K562 (cell line): ENCODE measurements at regions not wholly inside any gene's neighbourhood (a gene's known extent, or its start where the extent isn't known, plus 50 kb on each side); places are given as distances from the start of the nearest gene placed in this dataset.

Experiments
- ATAC-seq: fragments of 200-7000 bp; cut with Tn5 transposase; 3 replicates; pipeline ENCODE4 v1.9.1; 2020; ENCODE audit warnings: moderate library complexity
- BruUV-seq: library from RNA; stranded (reverse); fragments of 400-500 nt; replicated peaks from 2 replicates; lab custom pipeline; 2021; lab: Mats Ljungman, UMichigan
- CTCF ChIA-PET: fragments of 300-600 bp; formaldehyde crosslinking; extraction: SDS; loops from one replicate; lab custom pipeline; 2021; ENCODE audit warnings: low intra/inter-chr PET ratio; lab: Yijun Ruan, JAX
- POLR2A ChIA-PET: fragments of 300-600, 350-650 bp; sonication (Branson Sonifier 250); formaldehyde crosslinking; extraction: SDS; loops from one replicate; lab custom pipeline; 2021; ENCODE audit warnings: antibody characterized with exemption, inconsistent platforms; lab: Yijun Ruan, JAX
- DNase-seq, 4 experiments: peaks; one replicate each; pipeline versions ENCODE4 v3.0.0 to v3.0.0-alpha.2; 2011 to 2018; ENCODE audit warnings: low spot score in 3 of 4, mixed read lengths in 3 of 4; ENCODE audit errors: extremely low read depth in 1 of 4
- FAIRE-seq: peaks from 2 replicates; lab custom pipeline; 2011; peaks lifted over from hg19 to GRCh38; lab: Jason Lieb, UNC
- H2AFZ ChIP-seq: 2 replicates; pipeline ENCODE4 v1.6.0; 2011; ENCODE audit warnings: low read depth, low read length, control low read depth, inconsistent platforms
- H3K27ac ChIP-seq: fragments of 200-600 bp; 3 replicates; pipeline ENCODE4 v1.8.0; 2011; ENCODE audit warnings: low read depth, mild to moderate bottlenecking, control low read depth, inconsistent platforms, low read length, moderate library complexity, mixed read lengths; ENCODE audit errors: extremely low read depth
- H3K27me3 ChIP-seq, 2 experiments: fragments of 300-600 bp in 1 of 2; 2 replicates in 1 of 2; 3 replicates in 1 of 2; pipeline versions ENCODE4 v1.6.0 to v1.8.0; 2011; ENCODE audit warnings: inconsistent platforms in 2 of 2, low read length in 2 of 2, mild to moderate bottlenecking in 1 of 2, mixed read lengths in 1 of 2, moderate library complexity in 1 of 2; ENCODE audit not compliant: control insufficient read depth in 2 of 2, insufficient read depth in 2 of 2
- H3K36me3 ChIP-seq: fragments of 300-600 bp; 3 replicates; pipeline ENCODE4 v1.8.0; 2011; ENCODE audit warnings: mild to moderate bottlenecking, low read length, inconsistent platforms; ENCODE audit not compliant: control insufficient read depth, insufficient read depth
- H3K4me1 ChIP-seq, 2 experiments: fragments of 200-600 bp in 1 of 2; replicated peaks in 1 of 2; 2 replicates in 1 of 2; 3 replicates in 1 of 2; pipeline versions ENCODE4 v1.5.1 to v1.8.0; 2011; ENCODE audit warnings: inconsistent platforms in 2 of 2, low read length in 2 of 2, mild to moderate bottlenecking in 1 of 2, mixed read lengths in 1 of 2, moderate library complexity in 1 of 2; ENCODE audit not compliant: control insufficient read depth in 2 of 2, insufficient read depth in 2 of 2
- H3K4me2 ChIP-seq: 2 replicates; pipeline ENCODE4 v1.6.1; 2011; ENCODE audit warnings: low read length, control low read depth, inconsistent platforms, mixed read lengths; ENCODE audit not compliant: insufficient read depth
- H3K4me3 ChIP-seq: fragments of 200-600 bp; sonication (generic), shearing (Covaris generic); 2 replicates; pipeline ENCODE4 v1.5.1; 2016; ENCODE audit warnings: control low read depth, inconsistent platforms
- H3K79me2 ChIP-seq: fragments of 200-600 bp; 3 replicates; pipeline ENCODE4 v1.8.0; 2011; ENCODE audit warnings: low read length, inconsistent platforms; ENCODE audit not compliant: control insufficient read depth, insufficient read depth
- H3K9ac ChIP-seq, 2 experiments: 2 replicates each; pipeline versions ENCODE4 v1.6.0 to v1.6.1; 2011; ENCODE audit warnings: low read depth in 2 of 2, low read length in 2 of 2, control low read depth in 1 of 2, inconsistent platforms in 1 of 2, mild to moderate bottlenecking in 1 of 2, mixed read lengths in 1 of 2; ENCODE audit not compliant: insufficient read depth in 1 of 2
- H3K9me1 ChIP-seq: one replicate; pipeline ENCODE4 v1.6.0; 2011; ENCODE audit warnings: inconsistent platforms, mild to moderate bottlenecking, low read length, moderate library complexity; ENCODE audit not compliant: control insufficient read depth, insufficient read depth
- H3K9me3 ChIP-seq: replicated peaks from 2 replicates; pipeline ENCODE4 v1.5.1; 2011; ENCODE audit warnings: low read depth, low read length, inconsistent platforms; ENCODE audit not compliant: control insufficient read depth, insufficient read depth
- H4K20me1 ChIP-seq: replicated peaks from 2 replicates; pipeline ENCODE4 v1.6.1; 2011; ENCODE audit warnings: low read length, inconsistent platforms, mixed read lengths; ENCODE audit not compliant: control insufficient read depth, insufficient read depth
- CAMTA2 ChIP-seq: fragments of 250-450 bp; sonication (Bioruptor Pico); conservative IDR thresholded peaks from 2 replicates; pipeline ENCODE4 v1.5.1; 2022
- CBX5 ChIP-seq: IDR thresholded peaks from 2 replicates; pipeline ENCODE4 v1.6.1; 2014; ENCODE audit warnings: low read depth, borderline replicate concordance
- E2F5 ChIP-seq: sonication (generic); formaldehyde crosslinking; IDR thresholded peaks from 2 replicates; pipeline ENCODE4 v1.8.0; 2022; ENCODE audit warnings: mild to moderate bottlenecking, missing genetic modification reagents
- FUS ChIP-seq: fragments of 200-400 bp; formaldehyde crosslinking; optimal IDR thresholded peaks from 2 replicates; pipeline ENCODE3; 2017; ENCODE audit warnings: low read depth, low read length
- KAT7 ChIP-seq: sonication (generic); formaldehyde crosslinking; IDR thresholded peaks from 2 replicates; pipeline ENCODE4 v1.8.0; 2022; ENCODE audit warnings: missing genetic modification reagents, mild to moderate bottlenecking, borderline replicate concordance
- PHF8 ChIP-seq: fragments of 200-600 bp; sonication (generic); IDR thresholded peaks from 2 replicates; pipeline ENCODE4 v1.6.1; 2012; ENCODE audit warnings: mixed run types, mild to moderate bottlenecking, inconsistent platforms, low read length, moderate library complexity, borderline replicate concordance
- PKNOX1 ChIP-seq: fragments of 450-650 bp; IDR thresholded peaks from 2 replicates; pipeline ENCODE4 v1.6.1; 2016
- PTRF ChIP-seq: fragments of 450-650 bp; IDR thresholded peaks from 2 replicates; pipeline ENCODE4 v1.6.1; 2016; ENCODE audit warnings: mild to moderate bottlenecking, missing genetic modification characterization, missing compliant biosample characterization
- PTTG1 ChIP-seq: fragments of 450-650 bp; IDR thresholded peaks from 2 replicates; pipeline ENCODE4 v1.6.1; 2016; ENCODE audit warnings: low read depth, mild to moderate bottlenecking, missing genetic modification characterization, missing compliant biosample characterization
- RFX7 ChIP-seq: fragments of 250-450 bp; sonication (Bioruptor Pico); IDR thresholded peaks from 2 replicates; pipeline ENCODE4 v1.5.1; 2021; ENCODE audit warnings: mild to moderate bottlenecking
- RHOXF2B ChIP-seq: fragments of 250-450 bp; sonication (Bioruptor Pico); conservative IDR thresholded peaks from 2 replicates; pipeline ENCODE4 v1.5.1; 2021
- STAT5A ChIP-seq: IDR thresholded peaks from 2 replicates; pipeline ENCODE4 v1.6.1; 2012; ENCODE audit warnings: low read length, inconsistent platforms, borderline replicate concordance
- TAF1 ChIP-seq: IDR thresholded peaks from 2 replicates; pipeline ENCODE4 v1.6.1; 2011; ENCODE audit warnings: mild to moderate bottlenecking, low read length, moderate library complexity; ENCODE audit not compliant: insufficient read depth, control insufficient read depth, severe bottlenecking; ENCODE audit errors: extremely low read depth
- TAF15 ChIP-seq: fragments of 200-400 bp; formaldehyde crosslinking; IDR thresholded peaks from 2 replicates; pipeline ENCODE4 v1.6.1; 2017; ENCODE audit warnings: mild to moderate bottlenecking, low read depth, low read length, moderate library complexity
- ZBTB43 ChIP-seq: sonication (generic); formaldehyde crosslinking; IDR thresholded peaks from 2 replicates; pipeline ENCODE4 v1.8.0; 2023; ENCODE audit warnings: mild to moderate bottlenecking, missing genetic modification reagents
- ZMIZ1 ChIP-seq, 2 experiments: fragments of 150-350 bp in 1 of 2; IDR thresholded peaks; 2 replicates each; pipeline ENCODE4 v1.6.1; 2012 to 2016; ENCODE audit warnings: low read depth in 2 of 2, low read length in 2 of 2, mild to moderate bottlenecking in 1 of 2, moderate library complexity in 1 of 2
- ZNF197 ChIP-seq: fragments of 200-800 bp; sonication (Bioruptor generic); IDR thresholded peaks from 2 replicates; pipeline ENCODE4 v1.6.1; 2016; ENCODE audit warnings: low read depth, missing genetic modification characterization, missing compliant biosample characterization
- WGBS: fragments of 100-300 bp; shearing (Covaris generic); methylation state at CpG from one replicate; pipeline ENCODE4 v1.1.6; 2016; ENCODE audit warnings: low coverage, mixed read lengths; ENCODE audit not compliant: insufficient coverage; ENCODE audit errors: missing lambda C conversion rate; 5-methylcytosine and 5-hydroxymethylcytosine counted together
- in situ Hi-C: fragments of 300-500 bp; cut with MboI; formaldehyde crosslinking; loops from 4 replicates; pipeline ENCODE4 v1.15.0; 2018; ENCODE audit warnings: inconsistent platforms, mixed read lengths
- intact Hi-C: fragments of 100-400 bp; cut with micrococcal nuclease; formaldehyde crosslinking; loops from 2 replicates; pipeline ENCODE4 v1.14.2; 2022

GRCh38 chr14:66432334-66432733 lies 53.8 kb upstream of the CCDC196 start:
- ATAC-seq: no peak
- intact Hi-C loops (no loop called here), in situ Hi-C loops (no loop called here)
- POLR2A ChIA-PET: no interaction called here
- Histone ChIP-seq H2AFZ (no peak overlapping the region), H3K4me2 (no peak overlapping the region), H3K79me2 (no peaks in the 10 kb centered on the region), H3K9me3 (no peaks in the 10 kb centered on the region), H3K27me3 (no peaks in the 10 kb centered on the region), H3K4me3 (no peak overlapping the region), H3K9ac (no peak overlapping the region), H3K9me1 (no peaks in the 10 kb centered on the region), H3K4me1 (no peaks in the 10 kb centered on the region), H4K20me1 (no peaks in the 10 kb centered on the region), H3K27ac (no peak overlapping the region), H3K36me3 (no peaks in the 10 kb centered on the region)
- TF ChIP-seq PTTG1 (tag) (no peak), TAF15 (no peak), ZBTB43 (CRISPR knock-in tag) (no peak), RFX7 (no peak), STAT5A (no peak), E2F5 (CRISPR knock-in tag) (no peak), TAF1 (no peak), PHF8 (no peak), CAMTA2 (CRISPR knock-in tag) (no peak), KAT7 (CRISPR knock-in tag) (no peak), FUS (no peak), CBX5 (no peak), PKNOX1 (no peak), ZNF197 (CRISPR knock-in tag) (no peak), PTRF (tag) (no peak), ZMIZ1 (IDR thresholded peaks at IDR 0.05; ENCODE audit: low read depth in 2 of 2, low read length in 2 of 2) (no peak), RHOXF2B (CRISPR knock-in tag) (no peak)
- no TSS peak for BruUV-seq
- CTCF ChIA-PET: no interaction called here
- no peak for DNase-seq
- no peak for FAIRE-seq
- WGBS: no CpG with 5 or more reads among the region's 1 CpG
